ENCODE measurements at regions not wholly inside any gene's neighbourhood (a gene's known extent, or its start where the extent isn't known, plus 50 kb on each side); places are given as distances from the start of the nearest gene placed in this dataset.
"Not testable (repeated sequence)": the region's sequence is repeated elsewhere in the genome, so short reads cannot be mapped to it uniquely, and the experiment has no call there.

DNA sequence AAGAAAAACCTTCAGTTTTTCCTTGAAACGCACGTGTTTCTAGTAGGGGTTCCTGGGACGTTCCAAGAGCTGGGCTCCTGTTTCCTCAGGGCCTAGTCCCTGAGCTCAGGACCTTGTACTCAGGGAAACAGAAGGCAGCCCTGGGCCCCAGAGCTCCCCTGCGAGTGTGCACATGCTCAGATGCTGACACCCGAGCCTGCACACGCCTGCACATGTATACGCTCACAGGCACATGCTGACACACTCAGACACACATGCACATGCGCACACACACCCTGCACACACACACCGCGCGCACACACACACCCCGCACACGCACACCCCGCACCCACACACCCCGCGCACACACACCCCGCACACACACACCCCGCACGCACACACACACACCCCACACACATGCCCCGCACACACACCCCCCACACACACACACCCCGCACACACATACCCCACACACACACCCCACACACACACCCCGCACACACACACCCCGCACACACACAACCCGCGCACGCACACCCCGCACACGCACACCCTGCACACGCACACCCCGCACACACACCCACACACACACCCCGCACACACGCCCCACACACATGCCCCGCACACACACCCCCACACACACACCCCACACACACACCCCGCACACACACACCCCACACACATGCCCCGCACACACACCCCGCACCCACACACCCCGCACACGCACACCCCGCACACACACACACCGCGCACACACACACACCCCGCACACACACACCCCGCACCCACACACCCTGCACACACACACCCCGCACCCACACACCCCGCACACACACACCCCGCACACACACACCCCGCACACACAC, 52.2 kb downstream of the CALML3 start:
- Mint-ChIP-seq H3K36me3 (no peaks in the 10 kb centered on the region), H3K9me3 (no peaks in the 10 kb centered on the region), H3K27ac (no peak overlapping the region), H3K27me3 (peaks cover 0 to 3% of the 10 kb centered on the region in 2 donors), H3K4me3 (no peak overlapping the region), H3K4me1 (peaks cover 0 to 6% (median 0%) of the 10 kb centered on the region in 3 donors)
- H3K4me1 ChIP-seq (ENCODE audit: control insufficient read depth in 1 of 2, extremely low read depth in 1 of 2, insufficient read depth in 2 of 2, low read length in 2 of 2): no peaks in the 10 kb centered on the region
- H3K36me3 ChIP-seq (ENCODE audit: control insufficient read depth in 2 of 2, extremely low read depth in 1 of 2, insufficient read depth in 1 of 2, low read length in 1 of 2): no peaks in the 10 kb centered on the region
- peaks cover 0 to 3% of the 10 kb centered on the region in 2 experiments for H3K27me3 ChIP-seq (replicated peaks in 1 of 2; ENCODE audit: control insufficient read depth in 2 of 2, extremely low read depth in 1 of 2, insufficient read depth in 2 of 2, low read length in 1 of 2)
- ChIA-PET POLR2A (no interaction called here), CTCF (no interaction called here)
- no peak for ATAC-seq (replicated peaks in 1 of 4)
- no peaks in the 10 kb centered on the region for H3K9me3 ChIP-seq
- DNase-seq: no peak
- H3K27ac ChIP-seq (ENCODE audit: low read length): no peak overlapping the region
- WGBS (ENCODE audit: insufficient coverage): 68% methylated on average over 7 of the region's 47 CpGs
- no peak overlapping the region for H3K4me3 ChIP-seq (ENCODE audit: control insufficient read depth in 1 of 2, extremely low read depth in 1 of 2, low read length in 1 of 2)

- H3K9me3 Mint-ChIP-seq; H3K4me3 Mint-ChIP-seq; H3K9me3 ChIP-seq; DNase-seq; H3K27ac Mint-ChIP-seq; H3K36me3 Mint-ChIP-seq; H3K4me1 ChIP-seq (ENCODE audit: control insufficient read depth in 1 of 2, extremely low read depth in 1 of 2, insufficient read depth in 2 of 2, low read length in 2 of 2); POLR2A ChIA-PET; H3K36me3 ChIP-seq (ENCODE audit: control insufficient read depth in 2 of 2, extremely low read depth in 1 of 2, insufficient read depth in 1 of 2, low read length in 1 of 2); H3K4me3 ChIP-seq (ENCODE audit: control insufficient read depth in 1 of 2, extremely low read depth in 1 of 2, low read length in 1 of 2); H3K27ac ChIP-seq (ENCODE audit: low read length); H3K4me1 Mint-ChIP-seq; ATAC-seq (replicated peaks in 1 of 4): not testable (repeated sequence)
- CTCF ChIA-PET: interaction anchor here in 1 of 2 donors (0.7 kb wide), 1 partner anchor 293 kb away, joined by 4 read pairs; no protein-coding TSS in a partner anchor
- H3K27me3 Mint-ChIP-seq: peaks cover 4 to 11% of the 10 kb centered on the region in 2 donors
- H3K27me3 ChIP-seq (replicated peaks in 1 of 2; ENCODE audit: control insufficient read depth in 2 of 2, extremely low read depth in 1 of 2, insufficient read depth in 2 of 2, low read length in 1 of 2): peaks cover 0 to 27% of the 10 kb centered on the region in 2 experiments
- no CpG with 5 or more reads among the region's 4 CpGs for WGBS (ENCODE audit: insufficient coverage)
These were observed 55.3 kb downstream of the CALML3 start for GRCh38 chr10:5580038-5580428.

DNA sequence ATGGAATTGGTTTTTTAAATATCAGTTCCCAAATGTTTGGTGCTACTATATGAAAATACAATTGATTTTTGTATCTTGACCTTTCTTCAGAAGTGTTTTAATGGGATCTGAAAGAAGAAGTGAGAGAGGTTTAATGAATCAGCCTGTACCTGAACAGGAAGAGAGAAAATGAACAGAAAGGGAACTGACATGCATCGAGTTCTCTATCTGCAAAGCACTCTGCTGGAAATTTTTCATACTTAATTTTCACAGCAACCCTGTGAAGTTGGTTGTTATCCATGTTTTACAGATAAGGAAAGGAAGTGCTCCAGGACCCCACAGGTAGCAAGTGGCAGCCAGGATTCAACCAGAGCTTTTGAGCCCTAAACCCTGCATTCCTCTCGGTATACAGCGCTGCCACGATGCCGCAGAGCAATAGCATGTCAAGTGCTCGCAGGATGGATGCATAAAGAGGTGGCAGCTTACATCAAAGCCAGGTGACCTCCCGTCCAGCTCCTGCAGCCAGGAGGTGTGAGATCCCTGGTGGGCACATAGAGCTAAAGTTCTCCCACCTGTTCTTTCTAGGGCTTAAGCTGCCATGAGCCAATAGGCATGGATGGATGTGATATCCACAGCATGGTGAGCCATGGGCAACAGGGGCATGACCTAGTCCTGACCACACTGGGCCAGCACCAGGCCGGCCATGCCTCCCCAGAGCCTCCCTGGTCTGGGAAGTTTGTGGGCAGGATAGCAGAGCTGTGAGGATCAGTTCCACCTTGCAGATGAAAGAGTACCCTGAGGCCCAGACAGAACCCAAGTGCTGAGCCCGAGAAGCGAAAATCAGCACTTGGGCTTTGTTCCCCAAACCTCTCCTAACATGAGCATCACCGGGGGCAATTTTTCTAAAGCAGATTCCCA, 57.2 kb downstream of the CALML3 start:
- Mint-ChIP-seq H3K27ac (no peak overlapping the region), H3K36me3 (no peaks in the 10 kb centered on the region), H3K27me3 (peaks cover 4 to 11% of the 10 kb centered on the region in 2 donors), H3K4me3 (no peak overlapping the region), H3K9me3 (no peaks in the 10 kb centered on the region), H3K4me1 (no peaks in the 10 kb centered on the region)
- Histone ChIP-seq H3K9me3 (no peaks in the 10 kb centered on the region), H3K27ac (ENCODE audit: low read length) (no peak overlapping the region), H3K27me3 (replicated peaks in 1 of 2; ENCODE audit: control insufficient read depth in 2 of 2, extremely low read depth in 1 of 2, insufficient read depth in 2 of 2, low read length in 1 of 2) (peaks cover 0 to 32% of the 10 kb centered on the region in 2 experiments), H3K4me1 (ENCODE audit: control insufficient read depth in 1 of 2, extremely low read depth in 1 of 2, insufficient read depth in 2 of 2, low read length in 2 of 2) (no peaks in the 10 kb centered on the region), H3K4me3 (ENCODE audit: control insufficient read depth in 1 of 2, extremely low read depth in 1 of 2, low read length in 1 of 2) (no peak overlapping the region), H3K36me3 (ENCODE audit: control insufficient read depth in 2 of 2, extremely low read depth in 1 of 2, insufficient read depth in 1 of 2, low read length in 1 of 2) (no peaks in the 10 kb centered on the region)
- ChIA-PET POLR2A (no interaction called here), CTCF (no interaction called here)
- DNase-seq (no peak), ATAC-seq (replicated peaks in 1 of 4) (no peak)
- 89% methylated on average over 9 of the region's 11 CpGs for WGBS (ENCODE audit: insufficient coverage)

DNA sequence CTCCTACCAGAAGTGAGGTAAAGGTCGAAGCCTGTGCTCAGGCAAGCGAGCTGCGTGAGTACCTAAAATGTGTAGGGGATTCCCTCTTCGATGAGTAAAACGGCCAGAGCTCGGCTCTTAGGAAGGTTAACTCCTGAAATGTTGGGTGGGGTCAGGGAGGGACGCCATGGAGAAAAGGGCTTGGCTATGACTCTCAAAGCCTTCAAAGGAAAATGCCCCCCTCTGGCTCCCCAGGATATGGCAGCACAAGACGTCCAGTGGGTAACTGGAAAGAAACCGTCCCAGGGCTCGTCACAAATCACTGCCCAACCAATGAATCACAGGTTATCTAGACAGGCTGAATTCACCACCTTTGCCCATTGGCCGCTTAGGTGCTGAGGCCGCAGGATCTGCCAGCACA, 58.0 kb downstream of the CALML3 start:
- ChIA-PET POLR2A (no interaction called here), CTCF (no interaction called here)
- no peak overlapping the region for H3K4me3 Mint-ChIP-seq
- DNase-seq (no peak), ATAC-seq (replicated peaks in 1 of 4) (no peak)
- H3K4me1 Mint-ChIP-seq: no peaks in the 10 kb centered on the region
- WGBS (ENCODE audit: insufficient coverage): 82% methylated on average over 5 of the region's 12 CpGs
- H3K36me3 Mint-ChIP-seq: no peaks in the 10 kb centered on the region
- H3K4me3 ChIP-seq (ENCODE audit: control insufficient read depth in 1 of 2, extremely low read depth in 1 of 2, low read length in 1 of 2): no peak overlapping the region
- H3K27ac Mint-ChIP-seq: no peak overlapping the region
- no peak overlapping the region for H3K27ac ChIP-seq (ENCODE audit: low read length)
- no peaks in the 10 kb centered on the region for H3K9me3 ChIP-seq
- no peaks in the 10 kb centered on the region for H3K9me3 Mint-ChIP-seq
- H3K36me3 ChIP-seq (ENCODE audit: control insufficient read depth in 2 of 2, extremely low read depth in 1 of 2, insufficient read depth in 1 of 2, low read length in 1 of 2): no peaks in the 10 kb centered on the region
- H3K27me3 ChIP-seq (replicated peaks in 1 of 2; ENCODE audit: control insufficient read depth in 2 of 2, extremely low read depth in 1 of 2, insufficient read depth in 2 of 2, low read length in 1 of 2): peaks cover 0 to 40% of the 10 kb centered on the region in 2 experiments
- H3K27me3 Mint-ChIP-seq: peaks cover 4 to 11% of the 10 kb centered on the region in 2 donors
- H3K4me1 ChIP-seq (ENCODE audit: control insufficient read depth in 1 of 2, extremely low read depth in 1 of 2, insufficient read depth in 2 of 2, low read length in 2 of 2): no peaks in the 10 kb centered on the region

DNA sequence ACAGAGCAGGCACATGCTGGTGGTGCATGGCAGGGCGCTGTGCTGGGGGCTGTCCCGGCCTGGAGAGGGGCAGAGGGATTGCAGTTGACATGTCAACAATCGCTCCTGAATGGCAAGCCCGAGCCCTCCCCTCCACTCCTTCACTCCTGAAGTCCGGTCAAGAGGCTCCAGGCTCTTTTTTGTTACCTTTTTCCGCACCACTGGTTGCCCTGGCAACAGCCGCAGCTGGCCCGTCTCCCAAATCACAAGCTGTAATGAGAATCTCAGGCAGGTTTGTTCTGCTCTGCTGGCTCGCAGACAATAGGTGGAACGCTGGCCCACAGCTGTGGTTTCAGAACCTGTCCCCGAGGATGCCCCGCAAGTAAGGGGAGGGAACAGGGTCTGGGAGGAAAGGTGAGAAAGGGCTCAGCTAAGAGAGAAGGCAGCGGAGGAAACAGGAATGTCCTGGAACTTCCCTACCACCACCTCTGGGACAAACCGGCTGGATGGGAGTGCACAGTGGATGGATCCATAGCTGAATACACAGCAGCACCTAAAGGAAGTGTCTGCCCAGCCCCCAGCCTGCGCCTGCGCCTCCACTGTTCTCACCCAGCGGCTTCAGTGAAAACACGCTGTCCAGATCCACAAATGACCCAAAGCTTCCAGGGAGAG, 58.9 kb downstream of the CALML3 start:
- WGBS (ENCODE audit: insufficient coverage): 71% methylated on average over 10 of the region's 18 CpGs
- ATAC-seq (replicated peaks in 1 of 4): no peak
- no peak overlapping the region for H3K27ac ChIP-seq (ENCODE audit: low read length)
- no peak overlapping the region for H3K4me3 ChIP-seq (ENCODE audit: control insufficient read depth in 1 of 2, extremely low read depth in 1 of 2, low read length in 1 of 2)
- no peak for DNase-seq
- peaks cover 6 to 17% of the 10 kb centered on the region in 2 donors for H3K27me3 Mint-ChIP-seq
- no peaks in the 10 kb centered on the region for H3K4me1 ChIP-seq (ENCODE audit: control insufficient read depth in 1 of 2, extremely low read depth in 1 of 2, insufficient read depth in 2 of 2, low read length in 2 of 2)
- H3K36me3 Mint-ChIP-seq: no peaks in the 10 kb centered on the region
- H3K27ac Mint-ChIP-seq: no peak overlapping the region
- POLR2A ChIA-PET: no interaction called here
- no peaks in the 10 kb centered on the region for H3K4me1 Mint-ChIP-seq
- no peaks in the 10 kb centered on the region for H3K9me3 Mint-ChIP-seq
- peaks cover 0 to 49% of the 10 kb centered on the region in 2 experiments for H3K27me3 ChIP-seq (replicated peaks in 1 of 2; ENCODE audit: control insufficient read depth in 2 of 2, extremely low read depth in 1 of 2, insufficient read depth in 2 of 2, low read length in 1 of 2)
- CTCF ChIA-PET: interaction anchor here in 1 of 2 donors (0.6 kb wide), 1 partner anchor 240 kb away, joined by 10 read pairs; no protein-coding TSS in a partner anchor
- H3K4me3 Mint-ChIP-seq: no peak overlapping the region
- no peaks in the 10 kb centered on the region for H3K36me3 ChIP-seq (ENCODE audit: control insufficient read depth in 2 of 2, extremely low read depth in 1 of 2, insufficient read depth in 1 of 2, low read length in 1 of 2)
- H3K9me3 ChIP-seq: no peaks in the 10 kb centered on the region

- Mint-ChIP-seq H3K9me3 (no peaks in the 10 kb centered on the region), H3K27me3 (peaks cover 8 to 25% of the 10 kb centered on the region in 2 donors), H3K36me3 (no peaks in the 10 kb centered on the region), H3K4me3 (no peak overlapping the region), H3K4me1 (peaks cover 5% of the 10 kb centered on the region in 3 donors), H3K27ac (no peak overlapping the region)
- no peak for DNase-seq
- Histone ChIP-seq H3K9me3 (no peaks in the 10 kb centered on the region), H3K27me3 (replicated peaks in 1 of 2; ENCODE audit: control insufficient read depth in 2 of 2, extremely low read depth in 1 of 2, insufficient read depth in 2 of 2, low read length in 1 of 2) (peaks cover 0 to 59% of the 10 kb centered on the region in 2 experiments), H3K27ac (ENCODE audit: low read length) (no peak overlapping the region), H3K4me3 (ENCODE audit: control insufficient read depth in 1 of 2, extremely low read depth in 1 of 2, low read length in 1 of 2) (no peak overlapping the region), H3K4me1 (ENCODE audit: control insufficient read depth in 1 of 2, extremely low read depth in 1 of 2, insufficient read depth in 2 of 2, low read length in 2 of 2) (peaks cover 0 to under 1% of the 10 kb centered on the region in 2 experiments), H3K36me3 (ENCODE audit: control insufficient read depth in 2 of 2, extremely low read depth in 1 of 2, insufficient read depth in 1 of 2, low read length in 1 of 2) (no peaks in the 10 kb centered on the region)
- 71% methylated on average over 5 of the region's 10 CpGs for WGBS (ENCODE audit: insufficient coverage)
- ChIA-PET POLR2A (interaction anchor here in 1 of 2 donors (0.8 kb wide), 1 partner anchor 84 kb away, joined by 4 read pairs; no protein-coding TSS in a partner anchor), CTCF (no interaction called here)
- no peak for ATAC-seq (replicated peaks in 1 of 4)
These were observed 60.2 kb downstream of the CALML3 start for GRCh38 chr10:5584895-5585516.
